OCI-LY3 (cell line): ENCODE measurements at regions not wholly inside any gene's neighbourhood (a gene's known extent, or its start where the extent isn't known, plus 50 kb on each side); places are given as distances from the start of the nearest gene placed in this dataset.
"Not testable (repeated sequence)": the region's sequence is repeated elsewhere in the genome, so short reads cannot be mapped to it uniquely, and the experiment has no call there.

ENCODE experiments used
- H2AFZ ChIP-seq: fragments of 200-600, 300-600 bp; shearing (Covaris generic); 2 replicates; pipeline ENCODE4 v1.6.0; 2014; ENCODE audit warnings: antibody characterized with exemption, low read depth, low read length
- H3K27ac ChIP-seq: fragments of 200-600, 300-600 bp; sonication (generic); 2 replicates; pipeline ENCODE4 v1.5.1; 2014; ENCODE audit warnings: mild to moderate bottlenecking, low read length, moderate library complexity, mixed read lengths
- H3K27me3 ChIP-seq: fragments of 200-600, 300-600 bp; sonication (generic); 2 replicates; pipeline ENCODE4 v1.6.1; 2014; ENCODE audit warnings: low read depth, low read length, mixed read lengths
- H3K36me3 ChIP-seq: fragments of 200-600, 300-600 bp; sonication (generic); replicated peaks from 2 replicates; pipeline ENCODE3; 2014; ENCODE audit warnings: low read depth, low read length, mixed read lengths
- H3K4me1 ChIP-seq: fragments of 300-600, 200-600 bp; sonication (generic); 2 replicates; pipeline ENCODE4 v1.6.1; 2014; ENCODE audit warnings: low read length, mixed read lengths
- H3K4me2 ChIP-seq: fragments of 200-600, 300-600 bp; sonication (generic); 2 replicates; pipeline ENCODE4 v1.6.1; 2014; ENCODE audit warnings: low read length, mixed read lengths
- H3K4me3 ChIP-seq: fragments of 300-600, 200-600 bp; sonication (generic); 2 replicates; pipeline ENCODE4 v1.5.1; 2014; ENCODE audit warnings: antibody characterized with exemption, mild to moderate bottlenecking, low read length, moderate library complexity
- H3K79me2 ChIP-seq: fragments of 300-600, 200-600 bp; shearing (Covaris generic); 2 replicates; pipeline ENCODE4 v1.6.1; 2014; ENCODE audit warnings: mild to moderate bottlenecking, low read length, mixed read lengths
- H3K9ac ChIP-seq: fragments of 300-600, 200-600 bp; shearing (Covaris generic); 2 replicates; pipeline ENCODE4 v1.6.0; 2014; ENCODE audit warnings: mild to moderate bottlenecking, low read length, moderate library complexity
- H3K9me3 ChIP-seq: fragments of 200-600, 300-600 bp; shearing (Covaris generic); 2 replicates; pipeline ENCODE4 v1.6.1; 2014; ENCODE audit warnings: low read length, mixed read lengths; ENCODE audit not compliant: insufficient read depth
- H4K20me1 ChIP-seq: fragments of 200-600, 300-600 bp; sonication (generic); 2 replicates; pipeline ENCODE4 v1.6.1; 2016; ENCODE audit warnings: low read length, mixed read lengths; ENCODE audit not compliant: insufficient read depth
- EZH2phosphoT487 ChIP-seq: fragments of 200-600 bp; shearing (Covaris generic); IDR thresholded peaks from 2 replicates; pipeline ENCODE4 v1.6.1; 2018; ENCODE audit warnings: antibody characterized with exemption, mixed run types, low read depth
- TF ChIP-seq, protein P1 (sequence below): fragments of 200-600, 300-600 bp; sonication (generic); IDR thresholded peaks from 2 replicates; pipeline ENCODE4 v1.5.1; 2014; ENCODE audit warnings: antibody characterized with exemption, low read length, low read depth

DNA sequence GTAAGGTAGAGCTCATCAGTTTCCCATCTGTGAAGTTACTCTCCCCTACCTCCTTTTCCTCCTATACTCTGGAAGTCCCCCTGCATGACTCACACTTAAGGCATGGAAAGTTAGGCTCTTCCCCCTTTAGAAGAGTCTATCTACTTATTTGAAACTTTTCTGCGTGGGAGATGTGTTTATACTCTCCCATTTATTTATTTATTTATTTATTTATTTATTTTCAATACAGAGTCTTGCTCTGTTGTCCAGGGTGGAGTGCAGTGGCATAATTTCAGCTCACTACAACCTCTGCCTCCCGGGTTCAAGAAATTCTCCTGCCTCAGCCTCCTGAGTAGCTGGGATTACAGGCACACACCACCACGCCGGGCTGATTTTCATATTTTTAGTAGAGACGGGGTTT is 107.5 kb upstream of the JCAD start:
- Histone ChIP-seq H3K36me3 (no peaks in the 10 kb centered on the region), H3K27me3 (no peaks in the 10 kb centered on the region), H3K4me1 (no peaks in the 10 kb centered on the region), H3K9me3 (no peaks in the 10 kb centered on the region), H3K4me2 (no peak overlapping the region), H3K27ac (no peak overlapping the region), H3K9ac (no peak overlapping the region), H3K79me2 (no peaks in the 10 kb centered on the region), H4K20me1 (no peaks in the 10 kb centered on the region), H3K4me3 (no peak overlapping the region), H2AFZ (no peak overlapping the region)
- TF ChIP-seq EZH2phosphoT487, result no peak
- TF ChIP-seq, protein P1, sequence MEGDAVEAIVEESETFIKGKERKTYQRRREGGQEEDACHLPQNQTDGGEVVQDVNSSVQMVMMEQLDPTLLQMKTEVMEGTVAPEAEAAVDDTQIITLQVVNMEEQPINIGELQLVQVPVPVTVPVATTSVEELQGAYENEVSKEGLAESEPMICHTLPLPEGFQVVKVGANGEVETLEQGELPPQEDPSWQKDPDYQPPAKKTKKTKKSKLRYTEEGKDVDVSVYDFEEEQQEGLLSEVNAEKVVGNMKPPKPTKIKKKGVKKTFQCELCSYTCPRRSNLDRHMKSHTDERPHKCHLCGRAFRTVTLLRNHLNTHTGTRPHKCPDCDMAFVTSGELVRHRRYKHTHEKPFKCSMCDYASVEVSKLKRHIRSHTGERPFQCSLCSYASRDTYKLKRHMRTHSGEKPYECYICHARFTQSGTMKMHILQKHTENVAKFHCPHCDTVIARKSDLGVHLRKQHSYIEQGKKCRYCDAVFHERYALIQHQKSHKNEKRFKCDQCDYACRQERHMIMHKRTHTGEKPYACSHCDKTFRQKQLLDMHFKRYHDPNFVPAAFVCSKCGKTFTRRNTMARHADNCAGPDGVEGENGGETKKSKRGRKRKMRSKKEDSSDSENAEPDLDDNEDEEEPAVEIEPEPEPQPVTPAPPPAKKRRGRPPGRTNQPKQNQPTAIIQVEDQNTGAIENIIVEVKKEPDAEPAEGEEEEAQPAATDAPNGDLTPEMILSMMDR, result no peak

DNA sequence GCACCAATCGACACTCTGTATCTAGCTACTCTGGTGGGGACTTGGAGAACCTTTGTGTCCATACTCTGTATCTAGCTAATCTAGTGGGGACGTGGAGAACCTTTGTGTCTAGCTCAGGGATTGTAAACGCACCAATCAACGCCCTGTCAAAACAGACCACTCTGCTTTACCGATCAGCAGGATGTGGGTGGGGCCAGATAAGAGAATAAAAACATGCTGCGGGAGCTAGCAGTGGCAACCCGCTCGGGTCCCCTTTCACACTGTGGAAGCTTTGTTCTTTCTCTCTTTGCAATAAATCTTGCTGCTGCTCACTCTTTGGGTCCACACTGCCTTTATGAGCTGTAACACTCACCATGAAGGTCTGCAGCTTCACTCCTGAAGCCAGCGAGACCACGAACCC is 104.0 kb upstream of the JCAD start:
- not testable (repeated sequence) for H4K20me1 ChIP-seq, H3K9me3 ChIP-seq, H3K9ac ChIP-seq, H3K4me3 ChIP-seq, H3K36me3 ChIP-seq, H3K4me2 ChIP-seq, H2AFZ ChIP-seq, H3K4me1 ChIP-seq, H3K27me3 ChIP-seq, H3K27ac ChIP-seq, H3K79me2 ChIP-seq

DNA sequence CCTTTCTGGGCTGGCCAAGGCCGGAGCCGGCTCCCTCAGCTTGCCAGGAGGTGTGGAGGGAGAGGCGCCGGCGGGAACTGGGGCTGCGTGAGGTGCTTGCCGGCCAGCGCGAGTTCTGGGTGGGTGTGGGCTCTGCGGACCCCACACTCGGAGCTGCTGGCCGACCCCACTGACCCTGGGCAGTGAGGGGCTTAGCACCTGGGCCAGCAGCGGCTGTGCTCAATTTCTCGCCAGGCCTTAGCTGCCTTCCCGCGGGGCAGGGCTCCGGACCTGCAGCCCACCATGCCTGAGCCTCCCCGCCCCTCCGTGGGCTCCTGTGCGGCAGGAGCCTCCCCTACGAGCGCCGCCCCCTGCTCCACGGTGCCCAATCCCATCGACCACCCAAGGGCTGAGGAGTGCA is 103.4 kb upstream of the JCAD start:
- not testable (repeated sequence) for H3K9me3 ChIP-seq, H2AFZ ChIP-seq, H3K4me2 ChIP-seq, H3K36me3 ChIP-seq, H3K4me1 ChIP-seq, H3K9ac ChIP-seq, H4K20me1 ChIP-seq, H3K4me3 ChIP-seq, H3K27me3 ChIP-seq, H3K27ac ChIP-seq, H3K79me2 ChIP-seq

DNA sequence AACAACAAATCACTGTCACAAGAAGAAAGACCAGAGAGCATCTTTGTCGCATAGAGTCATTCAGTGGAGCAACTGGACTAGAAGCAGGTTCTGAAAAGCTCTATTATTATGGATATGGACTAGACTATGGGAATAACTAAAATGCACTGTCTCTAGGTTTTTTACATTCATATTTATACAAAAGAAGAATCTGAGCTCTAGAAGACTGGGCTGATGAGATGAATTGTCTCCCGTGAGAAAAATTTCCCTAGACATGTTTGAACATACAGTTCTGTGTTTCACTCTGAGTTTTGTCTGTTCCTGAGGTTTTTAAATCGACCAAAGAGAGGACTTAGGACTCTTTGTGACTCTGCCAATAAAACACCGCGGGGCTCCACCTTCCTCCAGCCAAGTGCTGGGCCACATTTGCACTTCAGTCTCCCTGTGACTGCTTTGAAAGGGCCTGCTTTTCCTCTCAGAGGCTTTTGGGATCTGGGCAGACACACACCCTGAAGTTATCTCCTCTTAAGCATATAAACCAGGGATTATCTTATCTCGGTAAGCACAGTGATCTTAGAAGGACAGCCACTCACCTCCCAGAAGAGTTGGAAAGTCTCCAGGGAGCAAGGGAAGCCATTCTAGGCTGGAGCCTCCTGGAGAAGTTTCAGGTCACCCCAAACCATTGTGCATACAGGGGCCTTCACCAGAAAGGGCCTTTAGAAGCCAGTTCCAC is 101.0 kb upstream of the JCAD start:
- Histone ChIP-seq H2AFZ (no peak overlapping the region), H4K20me1 (no peaks in the 10 kb centered on the region), H3K4me3 (no peak overlapping the region), H3K27ac (no peak overlapping the region), H3K9me3 (no peaks in the 10 kb centered on the region), H3K79me2 (no peaks in the 10 kb centered on the region), H3K9ac (no peak overlapping the region), H3K4me1 (no peaks in the 10 kb centered on the region), H3K4me2 (no peak overlapping the region), H3K27me3 (no peaks in the 10 kb centered on the region), H3K36me3 (no peaks in the 10 kb centered on the region)
- TF ChIP-seq, protein P1, result no peak
- TF ChIP-seq EZH2phosphoT487, result no peak

DNA sequence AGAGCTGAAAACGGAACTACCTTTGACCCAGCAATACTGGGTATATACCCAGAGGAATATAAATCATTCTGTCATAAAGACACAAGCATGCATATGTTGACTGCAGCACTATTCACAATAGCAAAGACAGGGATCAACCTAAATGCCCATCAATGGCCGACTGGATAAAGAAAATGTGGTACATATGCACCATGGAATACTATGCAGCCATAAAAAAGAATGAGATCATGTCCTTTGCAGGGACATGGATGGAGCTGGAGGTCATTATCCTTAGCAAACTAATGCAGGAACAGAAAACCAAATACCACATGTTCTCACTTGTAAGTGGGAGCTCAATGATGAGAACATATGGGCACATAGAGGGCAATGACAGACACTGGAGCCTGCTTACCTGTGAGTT is 100.2 kb upstream of the JCAD start:
- not testable (repeated sequence) for H3K9me3 ChIP-seq, H3K9ac ChIP-seq, H4K20me1 ChIP-seq, H2AFZ ChIP-seq, H3K4me1 ChIP-seq, H3K36me3 ChIP-seq, H3K79me2 ChIP-seq, H3K27ac ChIP-seq, H3K4me3 ChIP-seq, H3K27me3 ChIP-seq, H3K4me2 ChIP-seq
